Limb (tissue), 2 donors: ENCODE measurements at regions not wholly inside any gene's neighbourhood (a gene's known extent, or its start where the extent isn't known, plus 50 kb on each side); places are given as distances from the start of the nearest gene placed in this dataset.

Source experiments
- DNase-seq, 2 donors: peaks; one replicate each; pipeline ENCODE4 v3.0.0-alpha.2; 2016; ENCODE audit errors: extremely low spot score in 2 of 2

- DNase-seq: no peak
Observed at GRCh38 chr1:229953736-229954326, 113.2 kb upstream of the GALNT2 start.

GRCh38 chr1:229964281-229964680 is 102.8 kb upstream of the GALNT2 start:
- DNase-seq: no peak

GRCh38 chr1:229970714-229971113 is 96.3 kb upstream of the GALNT2 start:
- no peak for DNase-seq

- no peak for DNase-seq
Observed at GRCh38 chr1:229971141-229971540, 95.9 kb upstream of the GALNT2 start.

GRCh38 chr1:229972600-229973296 is 94.3 kb upstream of the GALNT2 start:
- DNase-seq: no peak

- no peak for DNase-seq
Observed at GRCh38 chr1:229973297-229973612, 93.8 kb upstream of the GALNT2 start.

- no peak for DNase-seq
Observed at GRCh38 chr1:229975047-229975446, 92.0 kb upstream of the GALNT2 start.

GRCh38 chr1:229980009-229980408 is 87.0 kb upstream of the GALNT2 start:
- DNase-seq: no peak

GRCh38 chr1:229981736-229982135 is 85.3 kb upstream of the GALNT2 start:
- DNase-seq: no peak

- no peak for DNase-seq
Observed at GRCh38 chr1:229984310-229984991, 82.6 kb upstream of the GALNT2 start.

- DNase-seq: no peak
Observed at GRCh38 chr1:229984992-229985612, 81.9 kb upstream of the GALNT2 start.

GRCh38 chr1:229985613-229986010 is 81.4 kb upstream of the GALNT2 start:
- DNase-seq: no peak

GRCh38 chr1:229986737-229987337 is 80.2 kb upstream of the GALNT2 start:
- no peak for DNase-seq

GRCh38 chr1:229987953-229988352 is 79.1 kb upstream of the GALNT2 start:
- DNase-seq: no peak

GRCh38 chr1:229988534-229988933 is 78.5 kb upstream of the GALNT2 start:
- no peak for DNase-seq

- DNase-seq: no peak
Observed at GRCh38 chr1:229989591-229990248, 77.3 kb upstream of the GALNT2 start.

GRCh38 chr1:229990326-229990725 is 76.7 kb upstream of the GALNT2 start:
- no peak for DNase-seq

GRCh38 chr1:229991104-229991513 is 75.9 kb upstream of the GALNT2 start:
- DNase-seq: no peak

- no peak for DNase-seq
Observed at GRCh38 chr1:229991724-229992333, 75.2 kb upstream of the GALNT2 start.

- DNase-seq: no peak
Observed at GRCh38 chr1:229993060-229993459, 74.0 kb upstream of the GALNT2 start.

GRCh38 chr1:229993894-229994293 is 73.1 kb upstream of the GALNT2 start:
- DNase-seq: no peak
